HCT116 (cell line): ENCODE measurements at regions not wholly inside any gene's neighbourhood (a gene's known extent, or its start where the extent isn't known, plus 50 kb on each side); places are given as distances from the start of the nearest gene placed in this dataset.

ENCODE experiments used
- ATF3 ChIP-seq: IDR thresholded peaks from 2 replicates; pipeline ENCODE4 v1.6.1; 2012
- CEBPB ChIP-seq: IDR thresholded peaks from 2 replicates; pipeline ENCODE4 v1.6.1; 2012; ENCODE audit warnings: low read depth
- CTCF ChIP-seq, 3 experiments: fragments of 200-600 bp in 1 of 3; sonication (generic) in 1 of 3; IDR thresholded peaks in 2 of 3; conservative IDR thresholded peaks in 1 of 3; 2 replicates each; pipeline ENCODE4 v1.5.1; 2012 to 2017; ENCODE audit warnings: low read depth in 2 of 3, low read length in 2 of 3, antibody characterized with exemption in 1 of 3, borderline replicate concordance in 1 of 3, control low read depth in 1 of 3, mild to moderate bottlenecking in 1 of 3, mixed read lengths in 1 of 3, mixed run types in 1 of 3, moderate library complexity in 1 of 3; ENCODE audit not compliant: insufficient read depth in 1 of 3
- EZH2 ChIP-seq: fragments of 200-600 bp; sonication (generic); IDR thresholded peaks from 2 replicates; pipeline ENCODE4 v1.6.1; 2017; ENCODE audit warnings: antibody characterized with exemption, mixed run types
- EZH2phosphoT487 ChIP-seq: fragments of 200-600 bp; IDR thresholded peaks from 2 replicates; pipeline ENCODE4 v1.6.1; 2018; ENCODE audit warnings: antibody characterized with exemption, borderline replicate concordance
- JUND ChIP-seq: IDR thresholded peaks from 2 replicates; pipeline ENCODE4 v1.6.1; 2012
- POLR2A ChIP-seq: IDR thresholded peaks from 2 replicates; pipeline ENCODE4 v1.7.0; 2011; ENCODE audit warnings: borderline replicate concordance; ENCODE audit not compliant: insufficient read depth, insufficient read length; ENCODE audit errors: extremely low read depth
- RAD21 ChIP-seq: IDR thresholded peaks from 2 replicates; pipeline ENCODE4 v1.6.1; 2012; ENCODE audit warnings: low read depth, mild to moderate bottlenecking
- REST ChIP-seq: IDR thresholded peaks from 2 replicates; pipeline ENCODE4 v1.6.1; 2012; ENCODE audit warnings: low read depth
- TCF7L2 ChIP-seq: IDR thresholded peaks from 2 replicates; pipeline ENCODE4 v1.7.0; 2011; ENCODE audit warnings: borderline replicate concordance, inconsistent platforms; ENCODE audit not compliant: insufficient read depth, insufficient read length; ENCODE audit errors: extremely low read depth
- ZBTB33 ChIP-seq: IDR thresholded peaks from 2 replicates; pipeline ENCODE4 v1.6.1; 2011; ENCODE audit warnings: mild to moderate bottlenecking, low read length, moderate library complexity; ENCODE audit not compliant: insufficient replicate concordance; ENCODE audit errors: extremely low read depth

- TF ChIP-seq CTCF (IDR thresholded peaks at IDR 0.05 in 2 of 3, conservative IDR thresholded peaks at IDR 0.05 in 1 of 3; ENCODE audit: borderline replicate concordance in 1 of 3, insufficient read depth in 1 of 3, low read depth in 2 of 3, low read length in 2 of 3) (no peak), POLR2A (no peak), EZH2phosphoT487 (no peak), ZBTB33 (no peak), RAD21 (no peak), ATF3 (no peak), TCF7L2 (no peak), REST (no peak), CEBPB (no peak), EZH2 (no peak), JUND (no peak)
Observed at GRCh38 chr2:72078773-72079172, 68.9 kb downstream of the CYP26B1 start.
